Liver (tissue), 3 donors: ENCODE measurements at regions not wholly inside any gene's neighbourhood (a gene's known extent, or its start where the extent isn't known, plus 50 kb on each side); places are given as distances from the start of the nearest gene placed in this dataset.

Experiments used
- FOXA1 ChIP-seq: IDR thresholded peaks from 2 replicates; pipeline ENCODE4 v1.6.1; 2016; ENCODE audit warnings: antibody characterized with exemption
- GABPA ChIP-seq, 2 donors: IDR thresholded peaks in 1 of 2; conservative IDR thresholded peaks in 1 of 2; 2 replicates each; pipeline ENCODE4 v1.6.1; 2016; ENCODE audit warnings: antibody characterized with exemption in 2 of 2, mild to moderate bottlenecking in 1 of 2, moderate library complexity in 1 of 2
- NR2F2 ChIP-seq: IDR thresholded peaks from 2 replicates; pipeline ENCODE4 v1.6.1; 2016; ENCODE audit warnings: antibody characterized with exemption
- RXRA ChIP-seq, 2 donors: IDR thresholded peaks; 2 replicates each; pipeline ENCODE4 v1.6.1; 2017 to 2018; ENCODE audit warnings: antibody characterized with exemption in 2 of 2, mild to moderate bottlenecking in 1 of 2
- SP1 ChIP-seq: IDR thresholded peaks from 2 replicates; pipeline ENCODE4 v1.6.1; 2018; ENCODE audit warnings: antibody characterized with exemption, mild to moderate bottlenecking
- TAF1 ChIP-seq: conservative IDR thresholded peaks from 2 replicates; pipeline ENCODE4 v1.6.1; 2016; ENCODE audit warnings: antibody characterized with exemption, mild to moderate bottlenecking
- YY1 ChIP-seq: IDR thresholded peaks from 2 replicates; pipeline ENCODE4 v1.6.1; 2016; ENCODE audit warnings: antibody characterized with exemption, mild to moderate bottlenecking
- TF ChIP-seq, protein P1 (sequence below): IDR thresholded peaks from 2 replicates; pipeline ENCODE4 v1.6.1; 2016; ENCODE audit warnings: antibody characterized with exemption, mild to moderate bottlenecking
- TF ChIP-seq, protein P2 (sequence below): fragments of 150-350 bp; IDR thresholded peaks from 2 replicates; pipeline ENCODE4 v1.5.1; 2017; ENCODE audit warnings: improper control_type of control experiment, low read depth, low read length; ENCODE audit not compliant: missing input control
- TF ChIP-seq, protein P3 (sequence below): IDR thresholded peaks from 2 replicates; pipeline ENCODE4 v1.6.1; 2016; ENCODE audit warnings: antibody characterized with exemption
- TF ChIP-seq, protein P4 (sequence below): IDR thresholded peaks from 2 replicates; pipeline ENCODE4 v1.6.1; 2016; ENCODE audit warnings: antibody characterized with exemption
- donor health status: healthy.
- donor health status: healthy.

DNA sequence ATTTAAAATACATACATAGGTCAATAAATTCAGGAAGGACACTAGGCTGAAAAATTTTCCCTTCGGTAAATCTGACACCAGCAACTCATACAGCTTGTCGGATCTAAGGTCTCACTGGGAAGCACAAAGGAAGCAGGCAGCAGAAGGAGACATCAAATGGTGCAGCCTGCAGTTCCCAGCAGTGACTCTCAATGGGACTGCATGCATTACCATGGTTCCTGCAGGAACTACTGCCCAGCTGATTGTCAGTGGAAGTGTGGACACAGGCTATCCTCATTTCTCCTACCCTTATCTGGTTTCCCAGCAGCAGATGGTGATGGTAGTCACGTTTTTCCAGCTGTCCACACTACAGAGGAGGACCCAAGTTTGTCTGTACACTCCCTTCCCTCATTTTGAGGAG, 113.3 kb downstream of the PPP1R2C start:
- TF ChIP-seq, protein P1, sequence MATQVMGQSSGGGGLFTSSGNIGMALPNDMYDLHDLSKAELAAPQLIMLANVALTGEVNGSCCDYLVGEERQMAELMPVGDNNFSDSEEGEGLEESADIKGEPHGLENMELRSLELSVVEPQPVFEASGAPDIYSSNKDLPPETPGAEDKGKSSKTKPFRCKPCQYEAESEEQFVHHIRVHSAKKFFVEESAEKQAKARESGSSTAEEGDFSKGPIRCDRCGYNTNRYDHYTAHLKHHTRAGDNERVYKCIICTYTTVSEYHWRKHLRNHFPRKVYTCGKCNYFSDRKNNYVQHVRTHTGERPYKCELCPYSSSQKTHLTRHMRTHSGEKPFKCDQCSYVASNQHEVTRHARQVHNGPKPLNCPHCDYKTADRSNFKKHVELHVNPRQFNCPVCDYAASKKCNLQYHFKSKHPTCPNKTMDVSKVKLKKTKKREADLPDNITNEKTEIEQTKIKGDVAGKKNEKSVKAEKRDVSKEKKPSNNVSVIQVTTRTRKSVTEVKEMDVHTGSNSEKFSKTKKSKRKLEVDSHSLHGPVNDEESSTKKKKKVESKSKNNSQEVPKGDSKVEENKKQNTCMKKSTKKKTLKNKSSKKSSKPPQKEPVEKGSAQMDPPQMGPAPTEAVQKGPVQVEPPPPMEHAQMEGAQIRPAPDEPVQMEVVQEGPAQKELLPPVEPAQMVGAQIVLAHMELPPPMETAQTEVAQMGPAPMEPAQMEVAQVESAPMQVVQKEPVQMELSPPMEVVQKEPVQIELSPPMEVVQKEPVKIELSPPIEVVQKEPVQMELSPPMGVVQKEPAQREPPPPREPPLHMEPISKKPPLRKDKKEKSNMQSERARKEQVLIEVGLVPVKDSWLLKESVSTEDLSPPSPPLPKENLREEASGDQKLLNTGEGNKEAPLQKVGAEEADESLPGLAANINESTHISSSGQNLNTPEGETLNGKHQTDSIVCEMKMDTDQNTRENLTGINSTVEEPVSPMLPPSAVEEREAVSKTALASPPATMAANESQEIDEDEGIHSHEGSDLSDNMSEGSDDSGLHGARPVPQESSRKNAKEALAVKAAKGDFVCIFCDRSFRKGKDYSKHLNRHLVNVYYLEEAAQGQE = no peak
- TF ChIP-seq YY1 (no peak), TAF1 (no peak), GABPA (IDR thresholded peaks at IDR 0.05 in 1 of 2, conservative IDR thresholded peaks at IDR 0.05 in 1 of 2) (no peak), NR2F2 (no peak), FOXA1 (no peak), RXRA (IDR thresholded peaks at IDR 0.05) (no peak), SP1 (no peak)
- TF ChIP-seq, protein P2, sequence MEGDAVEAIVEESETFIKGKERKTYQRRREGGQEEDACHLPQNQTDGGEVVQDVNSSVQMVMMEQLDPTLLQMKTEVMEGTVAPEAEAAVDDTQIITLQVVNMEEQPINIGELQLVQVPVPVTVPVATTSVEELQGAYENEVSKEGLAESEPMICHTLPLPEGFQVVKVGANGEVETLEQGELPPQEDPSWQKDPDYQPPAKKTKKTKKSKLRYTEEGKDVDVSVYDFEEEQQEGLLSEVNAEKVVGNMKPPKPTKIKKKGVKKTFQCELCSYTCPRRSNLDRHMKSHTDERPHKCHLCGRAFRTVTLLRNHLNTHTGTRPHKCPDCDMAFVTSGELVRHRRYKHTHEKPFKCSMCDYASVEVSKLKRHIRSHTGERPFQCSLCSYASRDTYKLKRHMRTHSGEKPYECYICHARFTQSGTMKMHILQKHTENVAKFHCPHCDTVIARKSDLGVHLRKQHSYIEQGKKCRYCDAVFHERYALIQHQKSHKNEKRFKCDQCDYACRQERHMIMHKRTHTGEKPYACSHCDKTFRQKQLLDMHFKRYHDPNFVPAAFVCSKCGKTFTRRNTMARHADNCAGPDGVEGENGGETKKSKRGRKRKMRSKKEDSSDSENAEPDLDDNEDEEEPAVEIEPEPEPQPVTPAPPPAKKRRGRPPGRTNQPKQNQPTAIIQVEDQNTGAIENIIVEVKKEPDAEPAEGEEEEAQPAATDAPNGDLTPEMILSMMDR = no peak
- TF ChIP-seq, protein P3, sequence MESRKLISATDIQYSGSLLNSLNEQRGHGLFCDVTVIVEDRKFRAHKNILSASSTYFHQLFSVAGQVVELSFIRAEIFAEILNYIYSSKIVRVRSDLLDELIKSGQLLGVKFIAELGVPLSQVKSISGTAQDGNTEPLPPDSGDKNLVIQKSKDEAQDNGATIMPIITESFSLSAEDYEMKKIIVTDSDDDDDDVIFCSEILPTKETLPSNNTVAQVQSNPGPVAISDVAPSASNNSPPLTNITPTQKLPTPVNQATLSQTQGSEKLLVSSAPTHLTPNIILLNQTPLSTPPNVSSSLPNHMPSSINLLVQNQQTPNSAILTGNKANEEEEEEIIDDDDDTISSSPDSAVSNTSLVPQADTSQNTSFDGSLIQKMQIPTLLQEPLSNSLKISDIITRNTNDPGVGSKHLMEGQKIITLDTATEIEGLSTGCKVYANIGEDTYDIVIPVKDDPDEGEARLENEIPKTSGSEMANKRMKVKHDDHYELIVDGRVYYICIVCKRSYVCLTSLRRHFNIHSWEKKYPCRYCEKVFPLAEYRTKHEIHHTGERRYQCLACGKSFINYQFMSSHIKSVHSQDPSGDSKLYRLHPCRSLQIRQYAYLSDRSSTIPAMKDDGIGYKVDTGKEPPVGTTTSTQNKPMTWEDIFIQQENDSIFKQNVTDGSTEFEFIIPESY = no peak
- TF ChIP-seq, protein P4, sequence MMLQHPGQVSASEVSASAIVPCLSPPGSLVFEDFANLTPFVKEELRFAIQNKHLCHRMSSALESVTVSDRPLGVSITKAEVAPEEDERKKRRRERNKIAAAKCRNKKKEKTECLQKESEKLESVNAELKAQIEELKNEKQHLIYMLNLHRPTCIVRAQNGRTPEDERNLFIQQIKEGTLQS = no peak
